ENCODE measurements at regions not wholly inside any gene's neighbourhood (a gene's known extent, or its start where the extent isn't known, plus 50 kb on each side); places are given as distances from the start of the nearest gene placed in this dataset.
"Not testable (repeated sequence)": the region's sequence is repeated elsewhere in the genome, so short reads cannot be mapped to it uniquely, and the experiment has no call there.

- not testable (repeated sequence) for DNase-seq (ENCODE audit: low read depth); H3K4me3 ChIP-seq (ENCODE audit: low read depth, low read length)
Measured at GRCh38 chr4:189627041-189627440, 313.6 kb upstream of the FRG1 start.

- DNase-seq (ENCODE audit: low read depth); H3K4me3 ChIP-seq (ENCODE audit: low read depth, low read length): not testable (repeated sequence)
Measured at GRCh38 chr4:189629733-189630132, 310.9 kb upstream of the FRG1 start.

GRCh38 chr4:189630913-189631567 is 309.6 kb upstream of the FRG1 start:
- not testable (repeated sequence) for DNase-seq (ENCODE audit: low read depth); H3K4me3 ChIP-seq (ENCODE audit: low read depth, low read length)

GRCh38 chr4:189631568-189631916 is 309.1 kb upstream of the FRG1 start:
- not testable (repeated sequence) for DNase-seq (ENCODE audit: low read depth); H3K4me3 ChIP-seq (ENCODE audit: low read depth, low read length)

GRCh38 chr4:189650436-189650835 is 290.2 kb upstream of the FRG1 start:
- H3K4me3 ChIP-seq (ENCODE audit: low read depth, low read length); DNase-seq (ENCODE audit: low read depth): not testable (repeated sequence)

- not testable (repeated sequence) for H3K4me3 ChIP-seq (ENCODE audit: low read depth, low read length); DNase-seq (ENCODE audit: low read depth)
Measured at GRCh38 chr4:189653130-189653653, 287.5 kb upstream of the FRG1 start.

- not testable (repeated sequence) for H3K4me3 ChIP-seq (ENCODE audit: low read depth, low read length); DNase-seq (ENCODE audit: low read depth)
Measured at GRCh38 chr4:189653983-189654382, 286.7 kb upstream of the FRG1 start.

GRCh38 chr4:189654396-189654795 is 286.3 kb upstream of the FRG1 start:
- not testable (repeated sequence) for H3K4me3 ChIP-seq (ENCODE audit: low read depth, low read length); DNase-seq (ENCODE audit: low read depth)

- DNase-seq (ENCODE audit: low read depth); H3K4me3 ChIP-seq (ENCODE audit: low read depth, low read length): not testable (repeated sequence)
Measured at GRCh38 chr4:189655817-189656216, 284.9 kb upstream of the FRG1 start.

GRCh38 chr4:189656641-189657040 is 284.0 kb upstream of the FRG1 start:
- no peak for TF ChIP-seq CTCF (conservative IDR thresholded peaks at IDR 0.05; ENCODE audit: low read depth, low read length)
- no peak for DNase-seq (ENCODE audit: low read depth)
- no peak overlapping the region for H3K4me3 ChIP-seq (ENCODE audit: low read depth, low read length)

GRCh38 chr4:189658259-189658658 is 282.4 kb upstream of the FRG1 start:
- H3K4me3 ChIP-seq (ENCODE audit: low read depth, low read length); DNase-seq (ENCODE audit: low read depth): not testable (repeated sequence)

GRCh38 chr4:189658831-189659230 is 281.8 kb upstream of the FRG1 start:
- H3K4me3 ChIP-seq (ENCODE audit: low read depth, low read length); DNase-seq (ENCODE audit: low read depth): not testable (repeated sequence)

- H3K4me3 ChIP-seq (ENCODE audit: low read depth, low read length) = no peak overlapping the region
- no peak for TF ChIP-seq CTCF (conservative IDR thresholded peaks at IDR 0.05; ENCODE audit: low read depth, low read length)
- DNase-seq (ENCODE audit: low read depth) = no peak
Measured at GRCh38 chr4:189659287-189659686, 281.4 kb upstream of the FRG1 start.
